NCI-H146 (cell line): ENCODE measurements at regions not wholly inside any gene's neighbourhood (a gene's known extent, or its start where the extent isn't known, plus 50 kb on each side); places are given as distances from the start of the nearest gene placed in this dataset.

ENCODE experiments used
- DNase-seq: peaks from one replicate; lab custom pipeline; 2025; lab: John Stamatoyannopoulos, UW

DNA sequence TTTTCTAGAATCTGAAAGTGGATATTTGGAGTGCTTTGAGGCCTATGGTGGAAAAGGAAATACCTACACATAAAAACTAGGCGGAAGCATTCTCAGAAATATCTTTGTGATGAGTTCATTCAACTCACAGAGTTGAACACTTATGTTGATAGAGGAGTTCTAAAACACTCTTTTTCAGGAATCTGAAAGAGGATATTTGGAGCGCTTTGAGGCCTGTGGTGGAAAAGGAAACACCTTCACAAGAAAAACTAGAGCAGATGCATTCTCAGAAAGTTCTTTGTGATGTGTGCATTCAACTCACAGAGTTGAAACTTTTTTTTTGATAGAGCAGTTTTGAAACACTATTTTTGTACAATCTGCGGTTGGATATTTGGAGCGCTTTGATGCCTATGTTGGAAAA, 1250.0 kb upstream of the DEFB115 start:
- peak; percentile 1 for DNase-seq
